Activated B cell treated with CpG ODN at 0.5 μM for 24 hours (primary cell): ENCODE measurements at regions not wholly inside any gene's neighbourhood (a gene's known extent, or its start where the extent isn't known, plus 50 kb on each side); places are given as distances from the start of the nearest gene placed in this dataset.

Experiments
- ATAC-seq: fragments of 200-7000 bp; cut with Tn5 transposase; one replicate; pipeline ENCODE4 v1.10.0; 2021; ENCODE audit warnings: low read depth, mild to moderate bottlenecking, moderate library complexity
- CTCF ChIA-PET: fragments of 350-600 bp; sonication (Branson Sonifier 250); formaldehyde crosslinking; loops from one replicate; lab custom pipeline; 2021; ENCODE audit warnings: antibody characterized with exemption; lab: Charles Lee
- POLR2A ChIA-PET: fragments of 350-600 bp; sonication (Branson Sonifier 250); formaldehyde crosslinking; loops from one replicate; lab custom pipeline; 2021; ENCODE audit warnings: antibody characterized with exemption; lab: Charles Lee
- DNase-seq: peaks from one replicate; pipeline ENCODE4 v3.0.0; 2022
- H3K27ac Mint-ChIP-seq: one replicate; pipeline ENCODE4 v1.8.0; 2020; ENCODE audit warnings: mixed read lengths
- H3K27me3 Mint-ChIP-seq: one replicate; pipeline ENCODE4 v1.8.0; 2021; ENCODE audit warnings: mixed read lengths
- H3K36me3 Mint-ChIP-seq: one replicate; pipeline ENCODE4 v1.8.0; 2021; ENCODE audit warnings: low read depth, mixed read lengths
- H3K4me1 Mint-ChIP-seq: one replicate; pipeline ENCODE4 v1.8.0; 2021; ENCODE audit warnings: mixed read lengths
- H3K4me3 Mint-ChIP-seq: one replicate; pipeline ENCODE4 v1.8.0; 2020; ENCODE audit warnings: mild to moderate bottlenecking, mixed read lengths
- H3K9me3 Mint-ChIP-seq: one replicate; pipeline ENCODE4 v1.8.0; 2020; ENCODE audit warnings: mixed read lengths
- CTCF ChIP-seq: fragments of 200-600 bp; IDR thresholded peaks from one replicate; pipeline ENCODE4 v1.8.0; 2022; ENCODE audit warnings: antibody characterized with exemption, mild to moderate bottlenecking
- intact Hi-C: fragments of 100-400 bp; cut with micrococcal nuclease; formaldehyde crosslinking; loops from one replicate; pipeline ENCODE4 v1.15.1; 2024

GRCh38 chr12:71283883-71284282, 126.1 kb upstream of the TSPAN8 start:
- peaks cover 8% of the 10 kb centered on the region for H3K9me3 Mint-ChIP-seq
- no peak overlapping the region for H3K27ac Mint-ChIP-seq
- H3K27me3 Mint-ChIP-seq, result no peaks in the 10 kb centered on the region
- ATAC-seq (no peak), DNase-seq (no peak)
- no peak overlapping the region for H3K4me3 Mint-ChIP-seq
- intact Hi-C loops, result no loop called here
- no peak for TF ChIP-seq CTCF
- ChIA-PET CTCF (no interaction called here), POLR2A (no interaction called here)
- H3K36me3 Mint-ChIP-seq, result no peaks in the 10 kb centered on the region
- no peaks in the 10 kb centered on the region for H3K4me1 Mint-ChIP-seq

- peaks cover 8% of the 10 kb centered on the region for H3K9me3 Mint-ChIP-seq
- DNase-seq, result no peak
- TF ChIP-seq CTCF, result no peak
- no peak for ATAC-seq
- H3K4me3 Mint-ChIP-seq, result no peak overlapping the region
- no peak overlapping the region for H3K27ac Mint-ChIP-seq
- no peaks in the 10 kb centered on the region for H3K4me1 Mint-ChIP-seq
- H3K36me3 Mint-ChIP-seq, result no peaks in the 10 kb centered on the region
- CTCF ChIA-PET, result no interaction called here
- POLR2A ChIA-PET, result no interaction called here
- H3K27me3 Mint-ChIP-seq, result no peaks in the 10 kb centered on the region
- intact Hi-C loops, result no loop called here
Measured at GRCh38 chr12:71282925-71283324, 125.1 kb upstream of the TSPAN8 start.

- ATAC-seq (no peak), DNase-seq (no peak)
- no peaks in the 10 kb centered on the region for H3K36me3 Mint-ChIP-seq
- no peak for TF ChIP-seq CTCF
- no peaks in the 10 kb centered on the region for H3K27me3 Mint-ChIP-seq
- no peak overlapping the region for H3K4me3 Mint-ChIP-seq
- H3K4me1 Mint-ChIP-seq, result no peaks in the 10 kb centered on the region
- no peak overlapping the region for H3K27ac Mint-ChIP-seq
- POLR2A ChIA-PET, result no interaction called here
- H3K9me3 Mint-ChIP-seq, result peaks cover 5% of the 10 kb centered on the region
- CTCF ChIA-PET, result no interaction called here
- intact Hi-C loops, result no loop called here
Measured at GRCh38 chr12:71282020-71282419, 124.2 kb upstream of the TSPAN8 start.

GRCh38 chr12:71281425-71281824, 123.6 kb upstream of the TSPAN8 start:
- no peak for TF ChIP-seq CTCF
- intact Hi-C loops, result no loop called here
- H3K4me1 Mint-ChIP-seq, result no peaks in the 10 kb centered on the region
- no peak overlapping the region for H3K4me3 Mint-ChIP-seq
- CTCF ChIA-PET, result no interaction called here
- no peaks in the 10 kb centered on the region for H3K36me3 Mint-ChIP-seq
- no peaks in the 10 kb centered on the region for H3K27me3 Mint-ChIP-seq
- POLR2A ChIA-PET, result no interaction called here
- no peak for ATAC-seq
- no peak overlapping the region for H3K27ac Mint-ChIP-seq
- DNase-seq, result no peak
- H3K9me3 Mint-ChIP-seq, result peaks cover 4% of the 10 kb centered on the region

- TF ChIP-seq CTCF, result no peak
- no peak for ATAC-seq
- intact Hi-C loops, result no loop called here
- H3K9me3 Mint-ChIP-seq, result no peaks in the 10 kb centered on the region
- CTCF ChIA-PET, result no interaction called here
- no peaks in the 10 kb centered on the region for H3K36me3 Mint-ChIP-seq
- H3K4me1 Mint-ChIP-seq, result no peaks in the 10 kb centered on the region
- POLR2A ChIA-PET, result no interaction called here
- no peaks in the 10 kb centered on the region for H3K27me3 Mint-ChIP-seq
- H3K27ac Mint-ChIP-seq, result no peak overlapping the region
- no peak overlapping the region for H3K4me3 Mint-ChIP-seq
- DNase-seq, result no peak
Measured at GRCh38 chr12:71277866-71278265, 120.1 kb upstream of the TSPAN8 start.
